ENCODE measurements at regions not wholly inside any gene's neighbourhood (a gene's known extent, or its start where the extent isn't known, plus 50 kb on each side); places are given as distances from the start of the nearest gene placed in this dataset.

DNA sequence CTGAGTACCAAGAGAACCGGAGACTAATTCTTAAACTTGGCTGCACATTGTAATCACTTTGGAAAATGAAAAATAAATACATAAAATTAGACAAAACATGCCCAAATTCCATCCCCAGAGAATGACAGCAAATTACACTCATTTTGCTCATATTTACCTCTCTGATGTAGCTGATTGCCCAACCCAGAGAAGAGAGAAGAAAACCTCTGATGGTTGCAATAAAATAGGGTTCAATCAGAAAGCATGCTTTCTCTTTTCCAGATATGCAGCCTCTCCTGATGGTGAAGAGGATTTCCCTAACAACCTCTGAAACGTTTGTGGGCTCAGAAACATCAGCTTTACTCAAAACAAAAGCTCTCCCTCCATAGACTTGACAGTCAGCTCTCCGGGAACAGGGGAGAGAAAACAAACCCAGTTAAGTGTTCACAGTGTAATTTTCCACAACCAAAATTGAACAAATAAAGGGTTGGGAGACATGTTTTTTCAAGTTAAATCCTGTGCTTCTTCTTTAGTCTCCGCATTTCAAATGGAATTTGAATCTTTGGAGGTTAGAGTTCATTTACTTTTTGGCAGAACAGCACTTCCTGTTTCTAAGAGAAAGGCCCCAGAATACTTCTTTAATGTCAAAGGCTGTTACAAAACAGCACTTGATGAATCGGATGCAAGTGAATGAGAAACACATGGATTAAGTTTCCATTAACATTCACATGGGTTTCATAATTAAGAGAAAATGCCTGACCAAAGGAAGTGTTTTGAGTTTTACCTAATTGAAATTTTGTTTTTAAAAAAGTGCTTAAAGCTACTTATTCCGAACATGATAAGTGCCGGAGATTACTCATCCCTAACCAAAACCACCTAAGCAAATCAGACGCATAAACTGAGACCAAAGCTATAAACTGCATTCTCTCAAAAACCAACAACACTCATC lies 570.1 kb upstream of the SYT4 start:
- TF ChIP-seq, protein P1, sequence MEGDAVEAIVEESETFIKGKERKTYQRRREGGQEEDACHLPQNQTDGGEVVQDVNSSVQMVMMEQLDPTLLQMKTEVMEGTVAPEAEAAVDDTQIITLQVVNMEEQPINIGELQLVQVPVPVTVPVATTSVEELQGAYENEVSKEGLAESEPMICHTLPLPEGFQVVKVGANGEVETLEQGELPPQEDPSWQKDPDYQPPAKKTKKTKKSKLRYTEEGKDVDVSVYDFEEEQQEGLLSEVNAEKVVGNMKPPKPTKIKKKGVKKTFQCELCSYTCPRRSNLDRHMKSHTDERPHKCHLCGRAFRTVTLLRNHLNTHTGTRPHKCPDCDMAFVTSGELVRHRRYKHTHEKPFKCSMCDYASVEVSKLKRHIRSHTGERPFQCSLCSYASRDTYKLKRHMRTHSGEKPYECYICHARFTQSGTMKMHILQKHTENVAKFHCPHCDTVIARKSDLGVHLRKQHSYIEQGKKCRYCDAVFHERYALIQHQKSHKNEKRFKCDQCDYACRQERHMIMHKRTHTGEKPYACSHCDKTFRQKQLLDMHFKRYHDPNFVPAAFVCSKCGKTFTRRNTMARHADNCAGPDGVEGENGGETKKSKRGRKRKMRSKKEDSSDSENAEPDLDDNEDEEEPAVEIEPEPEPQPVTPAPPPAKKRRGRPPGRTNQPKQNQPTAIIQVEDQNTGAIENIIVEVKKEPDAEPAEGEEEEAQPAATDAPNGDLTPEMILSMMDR (IDR thresholded peaks at IDR 0.05) = no peak
- no peak for TF ChIP-seq EZH2phosphoT487 (IDR thresholded peaks at IDR 0.05)

Measured in neural progenitor cell (in vitro differentiated cells).